ENCODE measurements at regions not wholly inside any gene's neighbourhood (a gene's known extent, or its start where the extent isn't known, plus 50 kb on each side); places are given as distances from the start of the nearest gene placed in this dataset.
"Not testable (repeated sequence)": the region's sequence is repeated elsewhere in the genome, so short reads cannot be mapped to it uniquely, and the experiment has no call there.

DNA sequence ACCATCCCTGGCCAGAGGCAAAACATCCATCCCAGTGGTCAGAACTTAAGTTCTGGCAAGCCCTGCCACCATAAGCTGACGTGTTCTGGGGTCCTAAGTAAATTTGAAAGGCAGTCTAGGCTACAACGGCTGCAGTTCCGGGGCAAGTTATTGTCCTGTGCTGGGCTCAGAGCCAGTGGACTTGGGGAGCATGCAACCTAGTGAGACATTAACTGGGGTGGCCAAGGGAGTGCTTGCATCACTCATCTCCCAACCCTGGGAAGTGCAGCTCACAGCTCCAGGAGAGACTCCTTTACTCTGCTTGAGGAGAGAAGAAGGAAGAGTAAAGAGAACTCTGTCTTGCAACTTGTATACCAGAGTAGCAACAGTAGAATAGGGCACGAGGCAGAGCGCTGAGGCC, 425.4 kb upstream of the PITX2 start:
- Histone ChIP-seq H3K36me3 (ENCODE audit: control insufficient read depth in 2 of 2, insufficient read depth in 2 of 2, low read length in 2 of 2) (no peaks in the 10 kb centered on the region), H3K27me3 (ENCODE audit: control insufficient read depth in 2 of 2, insufficient read depth in 2 of 2, low read length in 2 of 2) (no peaks in the 10 kb centered on the region), H3K27ac (ENCODE audit: low read depth in 2 of 2, low read length in 2 of 2) (no peak overlapping the region), H3K9ac (ENCODE audit: low read depth in 1 of 2, low read length in 2 of 2) (no peak overlapping the region), H3K4me3 (ENCODE audit: low read length in 2 of 2) (no peak overlapping the region), H3K9me3 (ENCODE audit: control insufficient read depth in 2 of 2, low read length in 2 of 2) (no peaks in the 10 kb centered on the region), H3K4me1 (ENCODE audit: control insufficient read depth in 2 of 2, insufficient read depth in 2 of 2, low read length in 2 of 2) (no peaks in the 10 kb centered on the region)

DNA sequence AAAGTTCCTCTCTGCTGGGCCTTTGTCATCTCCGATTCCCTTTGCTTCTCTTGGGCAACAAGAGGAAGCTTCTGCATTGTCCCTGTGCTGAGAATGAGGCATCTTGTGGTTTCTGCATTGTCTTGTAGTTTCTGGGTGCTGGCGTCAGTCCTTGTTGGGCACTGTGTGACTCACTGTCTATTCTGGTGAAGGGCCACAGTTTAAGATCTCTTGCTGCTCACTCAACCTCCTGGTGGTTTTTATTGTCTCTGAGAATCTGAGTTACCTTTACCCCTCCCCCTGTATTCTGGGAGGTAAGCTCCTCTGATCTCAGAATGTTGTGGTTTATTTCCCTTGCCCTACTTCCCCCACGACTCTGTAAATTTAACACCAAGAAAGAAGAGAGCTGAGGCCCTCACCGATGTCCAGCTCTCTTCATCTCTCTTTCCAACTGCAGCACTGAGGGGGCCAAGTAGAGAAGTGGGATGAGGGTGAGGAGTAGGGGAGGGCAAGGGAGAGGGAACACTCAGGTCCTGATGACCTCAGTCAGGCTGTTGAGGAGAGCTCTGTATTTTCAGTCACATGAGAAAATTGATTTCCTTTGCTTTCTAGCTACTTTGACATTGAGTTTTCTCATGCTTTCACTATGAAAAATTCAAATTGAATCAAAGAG, 441.6 kb upstream of the PITX2 start:
- Histone ChIP-seq H3K4me1 (ENCODE audit: control insufficient read depth in 2 of 2, insufficient read depth in 2 of 2, low read length in 2 of 2) (no peaks in the 10 kb centered on the region), H3K9me3 (ENCODE audit: control insufficient read depth in 2 of 2, low read length in 2 of 2) (no peaks in the 10 kb centered on the region), H3K4me3 (ENCODE audit: low read length in 2 of 2) (no peak overlapping the region), H3K9ac (ENCODE audit: low read depth in 1 of 2, low read length in 2 of 2) (no peak overlapping the region), H3K27me3 (ENCODE audit: control insufficient read depth in 2 of 2, insufficient read depth in 2 of 2, low read length in 2 of 2) (no peaks in the 10 kb centered on the region), H3K36me3 (ENCODE audit: control insufficient read depth in 2 of 2, insufficient read depth in 2 of 2, low read length in 2 of 2) (no peaks in the 10 kb centered on the region), H3K27ac (ENCODE audit: low read depth in 2 of 2, low read length in 2 of 2) (no peak overlapping the region)

GRCh38 chr4:111066001-111066400, 443.1 kb upstream of the PITX2 start:
- no peaks in the 10 kb centered on the region for H3K9me3 ChIP-seq (ENCODE audit: control insufficient read depth in 2 of 2, low read length in 2 of 2)
- H3K27me3 ChIP-seq (ENCODE audit: control insufficient read depth in 2 of 2, insufficient read depth in 2 of 2, low read length in 2 of 2), result no peaks in the 10 kb centered on the region
- no peaks in the 10 kb centered on the region for H3K4me1 ChIP-seq (ENCODE audit: control insufficient read depth in 2 of 2, insufficient read depth in 2 of 2, low read length in 2 of 2)
- no peaks in the 10 kb centered on the region for H3K36me3 ChIP-seq (ENCODE audit: control insufficient read depth in 2 of 2, insufficient read depth in 2 of 2, low read length in 2 of 2)
- H3K27ac ChIP-seq (ENCODE audit: low read depth in 2 of 2, low read length in 2 of 2), result no peak overlapping the region
- no peak overlapping the region for H3K4me3 ChIP-seq (ENCODE audit: low read length in 2 of 2)
- H3K9ac ChIP-seq (ENCODE audit: low read depth in 1 of 2, low read length in 2 of 2), result no peak overlapping the region

GRCh38 chr4:111066447-111066846, 443.6 kb upstream of the PITX2 start:
- no peak overlapping the region for H3K9ac ChIP-seq (ENCODE audit: low read depth in 1 of 2, low read length in 2 of 2)
- no peaks in the 10 kb centered on the region for H3K36me3 ChIP-seq (ENCODE audit: control insufficient read depth in 2 of 2, insufficient read depth in 2 of 2, low read length in 2 of 2)
- no peaks in the 10 kb centered on the region for H3K9me3 ChIP-seq (ENCODE audit: control insufficient read depth in 2 of 2, low read length in 2 of 2)
- no peak overlapping the region for H3K4me3 ChIP-seq (ENCODE audit: low read length in 2 of 2)
- no peaks in the 10 kb centered on the region for H3K27me3 ChIP-seq (ENCODE audit: control insufficient read depth in 2 of 2, insufficient read depth in 2 of 2, low read length in 2 of 2)
- no peak overlapping the region for H3K27ac ChIP-seq (ENCODE audit: low read depth in 2 of 2, low read length in 2 of 2)
- H3K4me1 ChIP-seq (ENCODE audit: control insufficient read depth in 2 of 2, insufficient read depth in 2 of 2, low read length in 2 of 2), result no peaks in the 10 kb centered on the region

DNA sequence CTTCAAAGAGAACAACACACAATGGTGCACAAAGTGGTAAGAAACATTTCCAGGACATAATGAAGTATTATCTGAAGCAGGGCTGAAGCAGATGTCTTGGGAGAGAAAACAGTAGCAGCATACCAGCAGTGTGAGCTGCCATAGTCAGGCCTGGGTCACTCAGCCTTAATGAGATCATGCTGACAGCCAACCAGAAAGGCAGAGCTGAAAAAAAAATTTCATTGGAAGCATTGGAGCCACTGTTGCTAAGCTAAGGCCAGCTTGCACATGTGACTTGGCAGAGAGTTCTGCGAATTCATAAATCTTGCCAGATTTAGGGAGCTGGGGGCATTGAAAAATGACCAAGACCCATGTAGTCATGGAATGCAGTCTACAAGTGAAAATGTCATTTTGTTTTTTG, 444.0 kb upstream of the PITX2 start:
- no peak overlapping the region for H3K9ac ChIP-seq (ENCODE audit: low read depth in 1 of 2, low read length in 2 of 2)
- H3K4me3 ChIP-seq (ENCODE audit: low read length in 2 of 2), result no peak overlapping the region
- no peaks in the 10 kb centered on the region for H3K27me3 ChIP-seq (ENCODE audit: control insufficient read depth in 2 of 2, insufficient read depth in 2 of 2, low read length in 2 of 2)
- H3K36me3 ChIP-seq (ENCODE audit: control insufficient read depth in 2 of 2, insufficient read depth in 2 of 2, low read length in 2 of 2), result no peaks in the 10 kb centered on the region
- no peaks in the 10 kb centered on the region for H3K9me3 ChIP-seq (ENCODE audit: control insufficient read depth in 2 of 2, low read length in 2 of 2)
- H3K27ac ChIP-seq (ENCODE audit: low read depth in 2 of 2, low read length in 2 of 2), result no peak overlapping the region
- no peaks in the 10 kb centered on the region for H3K4me1 ChIP-seq (ENCODE audit: control insufficient read depth in 2 of 2, insufficient read depth in 2 of 2, low read length in 2 of 2)

DNA sequence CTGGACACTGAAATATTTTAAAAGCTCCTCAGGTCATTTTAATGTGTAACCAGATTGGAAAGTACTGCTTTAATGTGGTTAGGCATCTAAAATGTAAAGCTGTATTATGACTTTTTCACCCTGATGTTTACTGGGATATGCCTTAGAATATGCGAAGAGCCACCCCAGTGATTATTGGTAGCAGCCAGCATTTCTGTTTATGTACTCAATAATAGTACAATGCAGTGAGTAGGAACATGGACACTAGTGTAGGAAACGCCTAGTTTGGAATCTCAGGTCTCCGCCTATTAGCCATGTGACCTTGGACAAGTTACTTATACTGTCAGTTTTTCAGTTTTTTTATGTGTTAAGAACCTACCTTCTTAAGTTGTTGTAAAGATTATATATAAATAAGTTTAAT, 446.0 kb upstream of the PITX2 start:
- H3K27ac ChIP-seq (ENCODE audit: low read depth in 2 of 2, low read length in 2 of 2), result no peak overlapping the region
- no peaks in the 10 kb centered on the region for H3K36me3 ChIP-seq (ENCODE audit: control insufficient read depth in 2 of 2, insufficient read depth in 2 of 2, low read length in 2 of 2)
- H3K4me3 ChIP-seq (ENCODE audit: low read length in 2 of 2), result no peak overlapping the region
- H3K4me1 ChIP-seq (ENCODE audit: control insufficient read depth in 2 of 2, insufficient read depth in 2 of 2, low read length in 2 of 2), result no peaks in the 10 kb centered on the region
- H3K9me3 ChIP-seq (ENCODE audit: control insufficient read depth in 2 of 2, low read length in 2 of 2), result no peaks in the 10 kb centered on the region
- H3K9ac ChIP-seq (ENCODE audit: low read depth in 1 of 2, low read length in 2 of 2), result no peak overlapping the region
- no peaks in the 10 kb centered on the region for H3K27me3 ChIP-seq (ENCODE audit: control insufficient read depth in 2 of 2, insufficient read depth in 2 of 2, low read length in 2 of 2)

DNA sequence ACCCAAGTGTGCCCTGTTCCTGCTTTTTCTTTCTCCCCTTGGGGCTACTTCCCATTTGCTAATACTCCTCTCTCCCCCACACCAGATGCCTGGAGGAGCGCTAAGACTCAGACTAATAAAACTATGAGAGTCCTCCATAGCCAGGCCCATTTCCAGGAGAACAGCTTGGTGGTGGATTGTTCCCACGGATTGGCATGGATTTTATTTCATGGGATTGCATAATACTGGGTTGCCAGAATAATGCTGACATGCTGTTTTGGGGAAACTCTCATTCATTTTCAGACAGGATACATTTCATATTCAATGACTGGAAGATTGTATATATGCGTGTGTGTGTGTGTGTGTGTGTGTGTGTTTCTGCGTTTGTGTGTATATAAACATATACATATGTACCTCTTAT, 447.5 kb upstream of the PITX2 start:
- no peaks in the 10 kb centered on the region for H3K27me3 ChIP-seq (ENCODE audit: control insufficient read depth in 2 of 2, insufficient read depth in 2 of 2, low read length in 2 of 2)
- H3K36me3 ChIP-seq (ENCODE audit: control insufficient read depth in 2 of 2, insufficient read depth in 2 of 2, low read length in 2 of 2), result no peaks in the 10 kb centered on the region
- no peak overlapping the region for H3K4me3 ChIP-seq (ENCODE audit: low read length in 2 of 2)
- no peak overlapping the region for H3K9ac ChIP-seq (ENCODE audit: low read depth in 1 of 2, low read length in 2 of 2)
- H3K4me1 ChIP-seq (ENCODE audit: control insufficient read depth in 2 of 2, insufficient read depth in 2 of 2, low read length in 2 of 2), result no peaks in the 10 kb centered on the region
- no peaks in the 10 kb centered on the region for H3K9me3 ChIP-seq (ENCODE audit: control insufficient read depth in 2 of 2, low read length in 2 of 2)
- no peak overlapping the region for H3K27ac ChIP-seq (ENCODE audit: low read depth in 2 of 2, low read length in 2 of 2)

- Histone ChIP-seq H3K9ac (ENCODE audit: low read depth in 1 of 2, low read length in 2 of 2) (no peak overlapping the region), H3K4me1 (ENCODE audit: control insufficient read depth in 2 of 2, insufficient read depth in 2 of 2, low read length in 2 of 2) (no peaks in the 10 kb centered on the region), H3K27me3 (ENCODE audit: control insufficient read depth in 2 of 2, insufficient read depth in 2 of 2, low read length in 2 of 2) (no peaks in the 10 kb centered on the region), H3K27ac (ENCODE audit: low read depth in 2 of 2, low read length in 2 of 2) (no peak overlapping the region), H3K9me3 (ENCODE audit: control insufficient read depth in 2 of 2, low read length in 2 of 2) (no peaks in the 10 kb centered on the region), H3K36me3 (ENCODE audit: control insufficient read depth in 2 of 2, insufficient read depth in 2 of 2, low read length in 2 of 2) (no peaks in the 10 kb centered on the region), H3K4me3 (ENCODE audit: low read length in 2 of 2) (no peak overlapping the region)
Observed at GRCh38 chr4:111074523-111075114, 451.7 kb upstream of the PITX2 start.

GRCh38 chr4:111076299-111076698, 453.4 kb upstream of the PITX2 start:
- not testable (repeated sequence) for H3K27me3 ChIP-seq (ENCODE audit: control insufficient read depth in 2 of 2, insufficient read depth in 2 of 2, low read length in 2 of 2); H3K27ac ChIP-seq (ENCODE audit: low read depth in 2 of 2, low read length in 2 of 2); H3K4me3 ChIP-seq (ENCODE audit: low read length in 2 of 2); H3K36me3 ChIP-seq (ENCODE audit: control insufficient read depth in 2 of 2, insufficient read depth in 2 of 2, low read length in 2 of 2); H3K4me1 ChIP-seq (ENCODE audit: control insufficient read depth in 2 of 2, insufficient read depth in 2 of 2, low read length in 2 of 2); H3K9me3 ChIP-seq (ENCODE audit: control insufficient read depth in 2 of 2, low read length in 2 of 2); H3K9ac ChIP-seq (ENCODE audit: low read depth in 1 of 2, low read length in 2 of 2)

DNA sequence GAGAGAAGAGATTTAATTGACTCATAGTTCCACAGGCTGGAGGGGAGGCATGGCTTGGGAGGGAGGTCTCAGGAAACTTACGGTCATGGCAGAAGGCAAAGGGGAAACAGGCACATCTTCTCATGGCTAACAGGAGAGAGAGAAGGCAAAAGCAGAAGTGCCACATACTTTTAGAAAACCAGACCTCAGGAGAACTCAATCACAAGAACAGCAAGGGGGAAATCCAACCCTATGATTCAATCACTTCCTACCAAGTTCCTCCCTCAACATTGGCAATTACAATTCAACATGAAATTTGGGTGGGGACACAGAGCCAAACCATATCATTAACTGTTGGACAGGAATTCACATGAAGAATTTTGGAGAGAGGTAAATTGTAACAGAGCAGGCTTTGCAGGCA, 485.3 kb upstream of the PITX2 start:
- Histone ChIP-seq H3K4me1 (ENCODE audit: control insufficient read depth in 2 of 2, insufficient read depth in 2 of 2, low read length in 2 of 2) (no peaks in the 10 kb centered on the region), H3K4me3 (ENCODE audit: low read length in 2 of 2) (no peak overlapping the region), H3K36me3 (ENCODE audit: control insufficient read depth in 2 of 2, insufficient read depth in 2 of 2, low read length in 2 of 2) (no peaks in the 10 kb centered on the region), H3K9me3 (ENCODE audit: control insufficient read depth in 2 of 2, low read length in 2 of 2) (no peaks in the 10 kb centered on the region), H3K9ac (ENCODE audit: low read depth in 1 of 2, low read length in 2 of 2) (no peak overlapping the region), H3K27ac (ENCODE audit: low read depth in 2 of 2, low read length in 2 of 2) (no peak overlapping the region), H3K27me3 (ENCODE audit: control insufficient read depth in 2 of 2, insufficient read depth in 2 of 2, low read length in 2 of 2) (no peaks in the 10 kb centered on the region)

Measured in mucosa of rectum (tissue), 2 donors.